Stimulated activated CD4-positive, alpha-beta T cell treated with anti-CD3 and anti-CD28 coated beads, Interleukin-12 subunit alpha, Interleukin-12 subunit beta, amount 100 ng/mL, for 4 hours (primary cell): ENCODE measurements at regions not wholly inside any gene's neighbourhood (a gene's known extent, or its start where the extent isn't known, plus 50 kb on each side); places are given as distances from the start of the nearest gene placed in this dataset.

Experiments
- DNase-seq: peaks from one replicate; pipeline ENCODE4 v3.0.0-alpha.2; 2020

- no peak for DNase-seq
Measured at GRCh38 chr2:240324312-240325015, 111.0 kb upstream of the GPC1 start.

GRCh38 chr2:240325016-240326007 lies 110.2 kb upstream of the GPC1 start:
- no peak for DNase-seq

GRCh38 chr2:240326246-240326645 lies 109.2 kb upstream of the GPC1 start:
- no peak for DNase-seq

- DNase-seq: no peak
Measured at GRCh38 chr2:240326886-240327285, 108.6 kb upstream of the GPC1 start.

- no peak for DNase-seq
Measured at GRCh38 chr2:240327566-240327965, 107.9 kb upstream of the GPC1 start.

GRCh38 chr2:240328526-240328925 lies 106.9 kb upstream of the GPC1 start:
- DNase-seq: no peak

- DNase-seq: no peak
Measured at GRCh38 chr2:240329116-240329665, 106.3 kb upstream of the GPC1 start.

- no peak for DNase-seq
Measured at GRCh38 chr2:240329778-240330177, 105.7 kb upstream of the GPC1 start.

- DNase-seq: no peak
Measured at GRCh38 chr2:240333985-240334384, 101.5 kb upstream of the GPC1 start.

- no peak for DNase-seq
Measured at GRCh38 chr2:240335061-240335460, 100.4 kb upstream of the GPC1 start.

- no peak for DNase-seq
Measured at GRCh38 chr2:240336820-240337427, 98.5 kb upstream of the GPC1 start.

GRCh38 chr2:240338274-240338673 lies 97.2 kb upstream of the GPC1 start:
- no peak for DNase-seq

GRCh38 chr2:240339411-240340360 lies 95.8 kb upstream of the GPC1 start:
- DNase-seq: no peak

GRCh38 chr2:240340361-240340761 lies 95.1 kb upstream of the GPC1 start:
- DNase-seq: no peak

GRCh38 chr2:240341064-240341463 lies 94.4 kb upstream of the GPC1 start:
- DNase-seq: no peak

- no peak for DNase-seq
Measured at GRCh38 chr2:240343548-240343947, 91.9 kb upstream of the GPC1 start.

- no peak for DNase-seq
Measured at GRCh38 chr2:240344904-240345303, 90.6 kb upstream of the GPC1 start.

GRCh38 chr2:240346015-240346752 lies 89.3 kb upstream of the GPC1 start:
- no peak for DNase-seq

GRCh38 chr2:240346753-240347372 lies 88.6 kb upstream of the GPC1 start:
- no peak for DNase-seq

GRCh38 chr2:240347373-240347940 lies 88.0 kb upstream of the GPC1 start:
- DNase-seq: no peak
